ENCODE measurements at regions not wholly inside any gene's neighbourhood (a gene's known extent, or its start where the extent isn't known, plus 50 kb on each side); places are given as distances from the start of the nearest gene placed in this dataset.

GRCh38 chr4:187426511-187426910 is 569.1 kb upstream of the ZFP42 start:
- Histone ChIP-seq H3K4me1 (ENCODE audit: control insufficient read depth, insufficient read depth, low read length, poor library complexity, severe bottlenecking) (no peaks in the 10 kb centered on the region), H3K36me3 (ENCODE audit: control insufficient read depth, insufficient read depth, low read length) (no peaks in the 10 kb centered on the region), H3K27ac (ENCODE audit: low read depth, low read length, severe bottlenecking) (no peak overlapping the region), H3K9me3 (ENCODE audit: control insufficient read depth, low read length) (no peaks in the 10 kb centered on the region), H3K4me3 (ENCODE audit: extremely low read depth, insufficient read depth, low read length, poor library complexity, severe bottlenecking) (no peak overlapping the region)
- no CpG with 5 or more reads among the region's 2 CpGs for WGBS, 2 experiments (ENCODE audit: insufficient coverage in 2 of 2)

GRCh38 chr4:187432310-187432709 is 563.3 kb upstream of the ZFP42 start:
- Histone ChIP-seq H3K9me3 (ENCODE audit: control insufficient read depth, low read length) (no peaks in the 10 kb centered on the region), H3K4me1 (ENCODE audit: control insufficient read depth, insufficient read depth, low read length, poor library complexity, severe bottlenecking) (no peaks in the 10 kb centered on the region), H3K36me3 (ENCODE audit: control insufficient read depth, insufficient read depth, low read length) (no peaks in the 10 kb centered on the region), H3K4me3 (ENCODE audit: extremely low read depth, insufficient read depth, low read length, poor library complexity, severe bottlenecking) (no peak overlapping the region), H3K27ac (ENCODE audit: low read depth, low read length, severe bottlenecking) (no peak overlapping the region)
- WGBS, 2 experiments (ENCODE audit: insufficient coverage in 2 of 2) = 62 to 79% methylated on average over 4 to 7 of the region's 7 CpGs

GRCh38 chr4:187433141-187433540 is 562.4 kb upstream of the ZFP42 start:
- no peaks in the 10 kb centered on the region for H3K9me3 ChIP-seq (ENCODE audit: control insufficient read depth, low read length)
- H3K4me1 ChIP-seq (ENCODE audit: control insufficient read depth, insufficient read depth, low read length, poor library complexity, severe bottlenecking) = no peaks in the 10 kb centered on the region
- no peak overlapping the region for H3K4me3 ChIP-seq (ENCODE audit: extremely low read depth, insufficient read depth, low read length, poor library complexity, severe bottlenecking)
- WGBS, 2 experiments (ENCODE audit: insufficient coverage in 2 of 2) = 86 to 88% methylated on average over 3 of the region's 4 CpGs
- no peak overlapping the region for H3K27ac ChIP-seq (ENCODE audit: low read depth, low read length, severe bottlenecking)
- H3K36me3 ChIP-seq (ENCODE audit: control insufficient read depth, insufficient read depth, low read length) = no peaks in the 10 kb centered on the region

GRCh38 chr4:187436251-187436650 is 559.3 kb upstream of the ZFP42 start:
- Histone ChIP-seq H3K4me1 (ENCODE audit: control insufficient read depth, insufficient read depth, low read length, poor library complexity, severe bottlenecking) (no peaks in the 10 kb centered on the region), H3K36me3 (ENCODE audit: control insufficient read depth, insufficient read depth, low read length) (no peaks in the 10 kb centered on the region), H3K9me3 (ENCODE audit: control insufficient read depth, low read length) (no peaks in the 10 kb centered on the region), H3K4me3 (ENCODE audit: extremely low read depth, insufficient read depth, low read length, poor library complexity, severe bottlenecking) (no peak overlapping the region), H3K27ac (ENCODE audit: low read depth, low read length, severe bottlenecking) (no peak overlapping the region)
- WGBS, 2 experiments (ENCODE audit: insufficient coverage in 2 of 2) = 71 to 78% methylated on average over 4 of the region's 5 CpGs

- no peaks in the 10 kb centered on the region for H3K9me3 ChIP-seq (ENCODE audit: control insufficient read depth, low read length)
- no peak overlapping the region for H3K4me3 ChIP-seq (ENCODE audit: extremely low read depth, insufficient read depth, low read length, poor library complexity, severe bottlenecking)
- H3K36me3 ChIP-seq (ENCODE audit: control insufficient read depth, insufficient read depth, low read length) = no peaks in the 10 kb centered on the region
- WGBS, 2 experiments (ENCODE audit: insufficient coverage in 2 of 2) = 80 to 84% methylated on average over 2 to 3 of the region's 3 CpGs
- no peaks in the 10 kb centered on the region for H3K4me1 ChIP-seq (ENCODE audit: control insufficient read depth, insufficient read depth, low read length, poor library complexity, severe bottlenecking)
- H3K27ac ChIP-seq (ENCODE audit: low read depth, low read length, severe bottlenecking) = no peak overlapping the region
These were observed 551.5 kb upstream of the ZFP42 start for GRCh38 chr4:187444061-187444460.

- Histone ChIP-seq H3K9me3 (ENCODE audit: control insufficient read depth, low read length) (no peaks in the 10 kb centered on the region), H3K4me3 (ENCODE audit: extremely low read depth, insufficient read depth, low read length, poor library complexity, severe bottlenecking) (no peak overlapping the region), H3K27ac (ENCODE audit: low read depth, low read length, severe bottlenecking) (no peak overlapping the region), H3K36me3 (ENCODE audit: control insufficient read depth, insufficient read depth, low read length) (no peaks in the 10 kb centered on the region), H3K4me1 (ENCODE audit: control insufficient read depth, insufficient read depth, low read length, poor library complexity, severe bottlenecking) (no peaks in the 10 kb centered on the region)
- 90% methylated on average over 3 of the region's 3 CpGs; no CpG with 5 or more reads in 1 of the 2 experiments for WGBS, 2 experiments (ENCODE audit: insufficient coverage in 2 of 2)
These were observed 545.9 kb upstream of the ZFP42 start for GRCh38 chr4:187449702-187450101.

- Histone ChIP-seq H3K27ac (ENCODE audit: low read depth, low read length, severe bottlenecking) (no peak overlapping the region), H3K4me1 (ENCODE audit: control insufficient read depth, insufficient read depth, low read length, poor library complexity, severe bottlenecking) (no peaks in the 10 kb centered on the region), H3K4me3 (ENCODE audit: extremely low read depth, insufficient read depth, low read length, poor library complexity, severe bottlenecking) (no peak overlapping the region), H3K9me3 (ENCODE audit: control insufficient read depth, low read length) (no peaks in the 10 kb centered on the region), H3K36me3 (ENCODE audit: control insufficient read depth, insufficient read depth, low read length) (no peaks in the 10 kb centered on the region)
- 89 to 92% methylated on average over 8 of the region's 8 CpGs for WGBS, 2 experiments (ENCODE audit: insufficient coverage in 2 of 2)
These were observed 543.8 kb upstream of the ZFP42 start for GRCh38 chr4:187451776-187452175.

- Histone ChIP-seq H3K4me1 (ENCODE audit: control insufficient read depth, insufficient read depth, low read length, poor library complexity, severe bottlenecking) (no peaks in the 10 kb centered on the region), H3K27ac (ENCODE audit: low read depth, low read length, severe bottlenecking) (no peak overlapping the region), H3K4me3 (ENCODE audit: extremely low read depth, insufficient read depth, low read length, poor library complexity, severe bottlenecking) (no peak overlapping the region), H3K36me3 (ENCODE audit: control insufficient read depth, insufficient read depth, low read length) (no peaks in the 10 kb centered on the region), H3K9me3 (ENCODE audit: control insufficient read depth, low read length) (no peaks in the 10 kb centered on the region)
- WGBS, 2 experiments (ENCODE audit: insufficient coverage in 2 of 2) = 91 to 100% methylated on average over 1 of the region's 3 CpGs
These were observed 535.6 kb upstream of the ZFP42 start for GRCh38 chr4:187460016-187460415.

GRCh38 chr4:187464573-187464972 is 531.0 kb upstream of the ZFP42 start:
- no peaks in the 10 kb centered on the region for H3K4me1 ChIP-seq (ENCODE audit: control insufficient read depth, insufficient read depth, low read length, poor library complexity, severe bottlenecking)
- H3K36me3 ChIP-seq (ENCODE audit: control insufficient read depth, insufficient read depth, low read length) = no peaks in the 10 kb centered on the region
- no peak overlapping the region for H3K27ac ChIP-seq (ENCODE audit: low read depth, low read length, severe bottlenecking)
- no peak overlapping the region for H3K4me3 ChIP-seq (ENCODE audit: extremely low read depth, insufficient read depth, low read length, poor library complexity, severe bottlenecking)
- H3K9me3 ChIP-seq (ENCODE audit: control insufficient read depth, low read length) = no peaks in the 10 kb centered on the region

GRCh38 chr4:187467224-187467623 is 528.3 kb upstream of the ZFP42 start:
- H3K4me3 ChIP-seq (ENCODE audit: extremely low read depth, insufficient read depth, low read length, poor library complexity, severe bottlenecking) = no peak overlapping the region
- no peak overlapping the region for H3K27ac ChIP-seq (ENCODE audit: low read depth, low read length, severe bottlenecking)
- no peaks in the 10 kb centered on the region for H3K9me3 ChIP-seq (ENCODE audit: control insufficient read depth, low read length)
- no CpG with 5 or more reads among the region's 2 CpGs for WGBS, 2 experiments (ENCODE audit: insufficient coverage in 2 of 2)
- no peaks in the 10 kb centered on the region for H3K36me3 ChIP-seq (ENCODE audit: control insufficient read depth, insufficient read depth, low read length)
- H3K4me1 ChIP-seq (ENCODE audit: control insufficient read depth, insufficient read depth, low read length, poor library complexity, severe bottlenecking) = no peaks in the 10 kb centered on the region

GRCh38 chr4:187469627-187470026 is 525.9 kb upstream of the ZFP42 start:
- Histone ChIP-seq H3K27ac (ENCODE audit: low read depth, low read length, severe bottlenecking) (no peak overlapping the region), H3K9me3 (ENCODE audit: control insufficient read depth, low read length) (no peaks in the 10 kb centered on the region), H3K4me3 (ENCODE audit: extremely low read depth, insufficient read depth, low read length, poor library complexity, severe bottlenecking) (no peak overlapping the region), H3K36me3 (ENCODE audit: control insufficient read depth, insufficient read depth, low read length) (no peaks in the 10 kb centered on the region), H3K4me1 (ENCODE audit: control insufficient read depth, insufficient read depth, low read length, poor library complexity, severe bottlenecking) (no peaks in the 10 kb centered on the region)
- no CpG with 5 or more reads among the region's 2 CpGs for WGBS, 2 experiments (ENCODE audit: insufficient coverage in 2 of 2)

GRCh38 chr4:187470061-187470460 is 525.5 kb upstream of the ZFP42 start:
- H3K4me1 ChIP-seq (ENCODE audit: control insufficient read depth, insufficient read depth, low read length, poor library complexity, severe bottlenecking) = no peaks in the 10 kb centered on the region
- no peaks in the 10 kb centered on the region for H3K9me3 ChIP-seq (ENCODE audit: control insufficient read depth, low read length)
- no peak overlapping the region for H3K4me3 ChIP-seq (ENCODE audit: extremely low read depth, insufficient read depth, low read length, poor library complexity, severe bottlenecking)
- WGBS, 2 experiments (ENCODE audit: insufficient coverage in 2 of 2) = 96% methylated on average over 3 of the region's 3 CpGs
- H3K36me3 ChIP-seq (ENCODE audit: control insufficient read depth, insufficient read depth, low read length) = no peaks in the 10 kb centered on the region
- H3K27ac ChIP-seq (ENCODE audit: low read depth, low read length, severe bottlenecking) = no peak overlapping the region
